ENCODE measurements at regions not wholly inside any gene's neighbourhood (a gene's known extent, or its start where the extent isn't known, plus 50 kb on each side); places are given as distances from the start of the nearest gene placed in this dataset.

DNA sequence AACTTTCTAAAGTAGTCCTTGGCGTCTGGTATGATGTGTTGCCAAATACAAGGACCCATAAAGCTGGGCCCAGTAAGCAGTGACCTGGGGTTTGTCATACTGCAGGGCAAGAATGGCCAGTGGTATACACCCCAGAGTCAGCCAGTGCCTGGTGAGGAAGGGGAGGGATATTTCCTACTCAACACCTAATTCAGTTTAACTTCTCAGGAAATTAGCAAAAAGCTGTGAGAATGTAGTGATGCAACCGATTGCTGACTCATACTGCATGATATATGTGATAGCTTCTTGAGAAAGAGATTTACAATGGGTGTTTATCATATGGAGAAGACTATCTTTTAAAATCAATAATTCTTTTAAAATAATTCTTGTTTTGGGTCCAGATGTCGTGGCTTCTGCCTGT lies 889.3 kb upstream of the CELF2 start:
- TF ChIP-seq, protein P1, sequence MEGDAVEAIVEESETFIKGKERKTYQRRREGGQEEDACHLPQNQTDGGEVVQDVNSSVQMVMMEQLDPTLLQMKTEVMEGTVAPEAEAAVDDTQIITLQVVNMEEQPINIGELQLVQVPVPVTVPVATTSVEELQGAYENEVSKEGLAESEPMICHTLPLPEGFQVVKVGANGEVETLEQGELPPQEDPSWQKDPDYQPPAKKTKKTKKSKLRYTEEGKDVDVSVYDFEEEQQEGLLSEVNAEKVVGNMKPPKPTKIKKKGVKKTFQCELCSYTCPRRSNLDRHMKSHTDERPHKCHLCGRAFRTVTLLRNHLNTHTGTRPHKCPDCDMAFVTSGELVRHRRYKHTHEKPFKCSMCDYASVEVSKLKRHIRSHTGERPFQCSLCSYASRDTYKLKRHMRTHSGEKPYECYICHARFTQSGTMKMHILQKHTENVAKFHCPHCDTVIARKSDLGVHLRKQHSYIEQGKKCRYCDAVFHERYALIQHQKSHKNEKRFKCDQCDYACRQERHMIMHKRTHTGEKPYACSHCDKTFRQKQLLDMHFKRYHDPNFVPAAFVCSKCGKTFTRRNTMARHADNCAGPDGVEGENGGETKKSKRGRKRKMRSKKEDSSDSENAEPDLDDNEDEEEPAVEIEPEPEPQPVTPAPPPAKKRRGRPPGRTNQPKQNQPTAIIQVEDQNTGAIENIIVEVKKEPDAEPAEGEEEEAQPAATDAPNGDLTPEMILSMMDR (IDR thresholded peaks at IDR 0.05; ENCODE audit: insufficient read depth, low read length): no peak
- no peak for TF ChIP-seq GABPA (IDR thresholded peaks at IDR 0.05; ENCODE audit: low read depth)
- TF ChIP-seq POLR2AphosphoS5 (IDR thresholded peaks at IDR 0.05; ENCODE audit: low read depth): no peak

Data from HL-60 (cell line).